Activated naive CD8-positive, alpha-beta T cell treated with anti-CD3 and anti-CD28 coated beads, Interleukin-2, amount 50 U/mL, for 16 hours (primary cell): ENCODE measurements at regions not wholly inside any gene's neighbourhood (a gene's known extent, or its start where the extent isn't known, plus 50 kb on each side); places are given as distances from the start of the nearest gene placed in this dataset.

Experiments
- DNase-seq: peaks from one replicate; pipeline ENCODE4 v3.0.0-alpha.2; 2020; ENCODE audit warnings: low read depth, low spot score

DNA sequence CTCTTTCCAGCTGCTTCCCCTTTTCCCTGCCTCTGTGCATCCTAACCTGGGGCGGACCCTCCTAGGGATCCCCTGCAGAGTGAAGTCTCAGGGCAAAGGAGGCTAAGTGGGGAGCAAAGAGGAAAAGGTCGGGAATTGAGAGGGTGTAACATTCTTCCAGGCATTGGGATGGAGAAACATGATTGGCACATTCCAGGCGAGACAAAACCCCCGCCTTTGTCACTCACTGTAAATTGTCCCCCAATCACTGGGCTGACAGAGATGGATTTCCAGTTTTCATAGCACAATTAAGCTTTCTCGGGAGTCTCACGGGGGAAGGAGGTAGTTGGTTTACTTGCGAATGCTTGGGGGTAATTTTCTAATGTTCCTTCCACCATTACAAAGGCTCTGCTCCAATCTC lies 74.9 kb downstream of the MIAT start:
- no peak for DNase-seq

DNA sequence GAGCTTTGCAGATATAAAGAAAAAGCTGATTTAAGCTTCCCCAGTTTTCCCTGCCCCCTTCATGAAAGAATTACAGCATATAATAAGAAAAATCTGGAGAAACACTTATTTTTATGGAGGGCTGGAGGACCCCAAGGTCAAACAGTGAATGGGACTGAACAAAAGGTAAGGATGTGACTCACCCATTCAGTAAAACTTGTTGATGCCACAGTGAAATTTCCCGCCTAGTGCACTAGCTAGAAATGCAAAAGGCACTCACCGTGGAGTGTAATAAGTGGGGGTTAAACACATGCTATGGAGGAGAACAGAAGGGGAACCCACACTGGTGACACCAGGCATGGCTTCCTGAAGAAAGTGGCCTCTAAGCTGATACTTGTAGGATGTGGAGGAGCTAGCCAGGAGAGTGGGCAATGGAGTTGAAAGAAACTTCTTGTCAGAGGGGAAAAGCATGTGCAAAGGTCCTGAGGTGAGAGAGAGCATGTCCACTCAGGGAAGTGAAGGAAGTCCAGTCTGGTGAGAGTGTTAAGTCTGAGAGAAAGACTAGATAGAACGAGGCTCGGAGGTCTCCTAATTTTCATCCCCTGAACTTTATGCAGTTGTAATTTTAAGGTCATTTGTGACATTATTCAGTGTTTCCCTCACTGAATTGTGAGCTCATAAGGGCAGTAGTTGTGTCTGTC lies 77.1 kb downstream of the MIAT start:
- DNase-seq, result no peak

DNA sequence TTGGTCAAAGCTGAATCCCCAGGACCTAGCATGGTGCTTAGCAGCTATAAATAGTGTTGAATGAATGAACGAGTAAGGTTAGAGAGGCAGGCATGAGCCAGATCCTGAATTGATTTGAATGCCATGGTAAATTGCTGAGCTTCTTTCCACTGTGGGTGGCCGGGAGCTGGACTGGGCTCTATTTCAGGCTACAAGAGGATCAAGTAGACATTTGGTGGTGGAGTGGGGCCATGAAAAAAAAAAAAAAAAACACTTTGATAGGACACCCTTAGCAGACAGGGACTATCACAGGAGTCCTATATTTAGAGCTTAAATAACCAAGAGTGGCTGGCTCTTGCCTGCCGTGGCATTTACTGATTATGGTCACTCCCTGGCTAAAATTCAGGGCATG lies 77.6 kb downstream of the MIAT start:
- DNase-seq, result no peak

DNA sequence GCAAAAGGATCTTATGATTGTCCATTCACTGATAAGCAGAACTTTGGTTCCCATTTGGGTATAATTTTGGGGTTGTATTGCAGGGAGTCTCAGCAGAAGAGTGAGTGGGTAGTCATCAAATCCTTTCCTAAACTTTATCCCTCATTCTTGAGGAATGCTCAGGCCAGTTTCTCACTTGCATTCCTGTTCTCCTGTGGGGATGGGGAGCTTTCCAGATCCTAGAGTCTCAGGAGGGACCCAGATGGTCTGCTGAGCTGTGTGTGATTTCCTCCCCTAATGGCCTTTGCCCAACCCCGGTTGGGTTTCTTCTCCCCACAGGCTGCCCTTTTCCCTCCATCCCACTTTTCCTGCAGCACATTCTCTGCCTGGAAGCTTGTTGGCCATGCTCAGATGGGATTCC lies 79.9 kb downstream of the MIAT start:
- DNase-seq, result no peak

DNA sequence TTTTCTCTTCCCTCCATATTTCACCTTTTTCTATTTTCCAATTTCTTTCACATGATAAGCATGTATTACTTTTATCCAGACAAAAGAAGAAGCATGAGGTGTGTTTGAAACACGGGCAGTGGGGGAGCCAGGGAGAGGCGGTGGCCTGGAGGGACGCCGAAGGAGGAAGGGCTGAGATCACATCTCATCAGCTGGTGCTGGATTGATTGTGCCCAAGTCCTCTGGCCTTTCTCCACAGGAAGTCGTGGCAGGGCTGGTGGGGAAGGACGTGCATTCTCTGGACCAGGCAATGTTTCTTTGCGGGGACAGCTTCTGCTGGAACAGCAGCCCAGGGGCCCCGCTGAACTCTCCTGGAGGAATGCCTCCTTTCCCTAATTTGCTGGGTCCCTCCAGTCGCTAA lies 82.9 kb downstream of the MIAT start:
- no peak for DNase-seq

DNA sequence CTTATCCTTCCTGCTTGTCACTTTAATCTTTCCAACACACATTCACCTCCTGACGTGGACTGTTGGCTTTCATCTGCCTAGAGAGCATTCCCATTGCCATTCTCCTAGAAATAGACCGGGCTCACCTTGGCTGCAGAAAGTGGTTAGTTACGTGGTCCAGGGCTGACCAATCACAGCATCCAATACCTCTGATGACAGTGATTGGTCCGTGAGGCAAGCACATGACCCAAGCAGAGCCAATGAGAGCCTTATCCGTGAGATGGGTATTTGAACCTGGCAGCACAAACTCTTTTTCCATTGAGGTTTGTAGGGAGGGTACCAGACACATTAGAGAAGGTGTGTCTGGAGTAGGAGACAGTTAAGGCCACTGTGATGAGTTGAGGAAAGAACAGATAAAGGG lies 85.8 kb downstream of the MIAT start:
- no peak for DNase-seq

DNA sequence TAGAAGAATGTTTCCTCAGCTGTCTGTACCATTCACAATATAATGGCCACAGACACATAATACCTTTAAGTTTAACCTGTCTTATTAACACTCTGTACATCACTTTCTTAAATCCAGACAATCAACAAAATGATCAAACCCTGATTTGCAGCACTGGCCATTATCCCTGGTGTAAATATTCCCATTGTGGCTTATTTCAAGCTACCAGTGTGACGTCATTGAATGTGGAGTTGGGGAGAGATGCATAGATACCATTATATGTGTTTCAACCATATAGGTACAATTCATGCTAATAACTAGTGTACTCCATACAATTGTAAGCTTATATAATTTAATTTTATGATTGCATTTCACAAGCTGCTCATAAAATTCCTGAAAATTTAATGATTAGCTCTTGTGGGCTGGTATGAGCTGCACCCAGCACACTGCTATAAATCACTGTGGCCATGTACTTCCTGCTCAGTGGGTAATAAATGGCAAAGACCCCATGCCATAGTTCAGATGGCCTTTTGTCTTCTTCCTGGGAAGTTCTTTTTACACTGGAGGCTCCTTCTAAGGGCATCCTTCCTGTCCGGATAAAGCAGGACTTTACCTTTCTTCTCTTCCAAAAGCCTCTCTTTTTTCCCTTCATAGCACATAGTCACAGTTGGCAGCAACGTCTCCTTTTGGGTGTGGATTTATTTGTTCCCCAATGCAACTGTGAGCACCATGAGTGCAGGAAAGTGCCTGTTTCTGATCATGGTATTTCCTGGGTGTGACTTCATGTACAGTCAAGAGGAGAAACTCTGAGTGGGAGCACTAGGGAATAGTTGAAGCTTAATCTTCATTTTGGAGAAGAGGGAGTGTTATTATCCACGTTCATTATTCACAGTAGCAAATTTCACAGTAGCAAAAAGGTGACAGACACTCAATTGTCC lies 87.8 kb downstream of the MIAT start:
- no peak for DNase-seq

DNA sequence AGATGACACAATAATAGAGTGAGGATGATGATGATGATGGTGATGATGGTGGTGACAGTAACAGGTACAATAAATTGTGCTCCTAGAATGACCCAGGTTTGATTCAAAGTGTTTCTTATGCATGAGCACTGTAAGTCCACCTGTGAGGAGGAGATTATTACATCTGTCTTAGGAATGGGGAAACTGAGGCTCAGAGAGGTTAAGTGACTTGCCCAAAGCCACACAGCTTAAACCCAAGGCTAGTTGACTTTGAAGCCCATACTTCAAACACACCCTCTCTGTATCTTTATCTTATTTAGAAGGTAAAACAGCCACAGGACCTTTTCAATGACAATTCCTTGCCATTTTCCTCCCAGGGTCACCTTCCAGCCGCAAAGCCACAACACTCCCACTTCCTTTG lies 88.9 kb downstream of the MIAT start:
- no peak for DNase-seq

DNA sequence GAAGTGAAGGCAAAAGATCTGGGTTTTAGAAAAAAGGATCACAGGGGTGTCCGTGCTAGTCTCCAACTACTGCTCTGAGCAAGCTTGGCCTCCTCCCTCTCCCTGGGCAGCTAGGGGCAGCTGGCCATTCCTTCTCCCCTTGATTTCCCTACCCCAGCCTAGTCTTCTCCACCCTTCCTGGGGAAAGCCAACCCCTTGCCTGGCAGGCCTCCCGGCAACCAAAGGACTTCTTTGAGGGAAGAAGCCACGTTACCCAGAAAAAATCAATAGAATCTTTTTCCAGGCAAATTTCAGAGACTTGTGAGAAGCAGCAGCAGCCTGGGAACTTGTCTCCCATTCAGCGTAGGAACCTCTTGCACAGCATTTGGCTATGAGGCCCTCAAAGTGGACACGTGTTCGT lies 91.5 kb downstream of the MIAT start:
- DNase-seq, result no peak

DNA sequence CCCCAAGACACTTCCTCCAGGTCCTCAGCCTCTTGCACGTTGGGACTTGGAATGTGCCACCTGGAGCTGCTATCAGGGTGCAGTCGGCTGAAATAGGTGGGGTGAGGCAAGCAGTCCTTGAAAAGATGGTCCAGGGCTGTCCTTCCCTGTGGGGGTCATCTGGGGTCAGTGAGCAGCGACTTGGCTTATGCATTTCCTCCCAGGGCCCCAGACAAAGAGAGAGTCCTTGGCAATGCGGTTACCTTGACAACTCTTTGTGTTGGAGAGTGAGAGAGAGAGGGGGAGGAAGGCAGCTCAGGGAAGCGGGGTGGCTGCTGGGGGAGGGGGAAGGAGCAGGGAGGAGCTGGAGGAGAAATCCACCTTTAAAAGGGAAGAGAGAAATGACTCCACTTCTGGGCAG lies 93.8 kb downstream of the MIAT start:
- DNase-seq, result no peak

DNA sequence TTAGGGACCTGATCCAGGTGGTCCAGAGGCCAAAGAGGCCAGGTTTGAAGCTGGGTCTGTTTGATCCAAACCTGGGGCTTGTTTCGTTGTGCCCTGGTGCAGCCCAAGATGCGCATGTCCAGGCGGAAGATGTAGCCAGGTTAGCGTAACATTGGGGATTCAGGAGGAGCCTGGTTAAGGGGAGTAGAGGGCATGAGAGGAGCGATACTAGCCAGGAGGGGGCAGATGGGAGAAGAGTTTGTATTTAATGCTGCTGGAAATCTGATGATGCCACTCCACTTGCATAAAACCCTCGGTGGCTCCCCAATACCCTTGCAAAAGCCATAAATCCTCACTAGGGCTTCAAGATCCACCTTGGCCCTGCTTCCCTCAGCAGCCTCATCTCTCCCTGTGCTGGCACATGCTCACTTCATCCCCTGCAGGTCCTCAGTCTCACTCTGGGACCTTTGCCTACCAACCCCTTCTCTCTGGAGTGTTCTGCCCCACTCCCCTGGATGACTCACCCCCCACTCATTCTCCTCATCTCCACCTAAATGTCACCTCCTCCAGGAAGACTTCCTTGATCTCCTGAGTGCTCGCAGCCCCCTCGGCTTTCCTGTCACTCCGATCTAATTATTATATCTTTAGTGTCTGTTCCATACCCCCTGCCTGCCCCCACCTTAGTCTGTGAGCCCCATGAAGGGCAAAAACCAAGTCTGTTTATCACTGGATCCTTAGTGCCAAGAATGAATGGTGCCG lies 95.9 kb downstream of the MIAT start:
- DNase-seq, result no peak

DNA sequence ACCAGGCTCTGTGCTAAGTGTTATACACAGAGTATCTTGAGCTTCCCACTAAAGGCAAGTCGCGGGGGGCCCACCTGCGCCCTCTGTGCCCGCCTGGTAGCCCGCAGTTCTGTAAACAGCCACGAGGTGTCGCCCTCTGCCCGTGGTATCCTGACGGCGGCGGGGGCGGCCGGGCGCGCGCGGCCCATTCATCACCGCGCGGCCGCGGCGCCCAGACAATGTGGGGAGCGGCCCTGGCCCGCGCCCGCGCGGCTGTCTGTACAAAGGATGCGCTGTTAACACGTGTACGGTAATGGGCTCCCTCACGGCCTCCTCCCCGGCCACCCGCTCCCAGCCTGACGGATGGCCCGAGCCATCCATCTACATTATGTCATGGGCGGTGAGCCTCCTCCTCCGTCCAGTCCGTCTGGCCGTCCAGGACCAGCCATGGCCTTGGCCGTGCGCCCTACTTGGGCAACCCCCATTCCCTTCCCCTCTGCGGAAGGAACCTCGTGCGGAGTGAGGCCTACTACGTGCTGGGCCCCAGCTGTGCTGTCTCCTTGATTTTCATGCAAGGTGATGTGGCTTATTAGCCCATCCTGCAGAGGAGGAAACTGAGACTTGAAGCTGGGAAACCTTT lies 99.4 kb downstream of the MIAT start:
- DNase-seq, result peak; percentile 45

DNA sequence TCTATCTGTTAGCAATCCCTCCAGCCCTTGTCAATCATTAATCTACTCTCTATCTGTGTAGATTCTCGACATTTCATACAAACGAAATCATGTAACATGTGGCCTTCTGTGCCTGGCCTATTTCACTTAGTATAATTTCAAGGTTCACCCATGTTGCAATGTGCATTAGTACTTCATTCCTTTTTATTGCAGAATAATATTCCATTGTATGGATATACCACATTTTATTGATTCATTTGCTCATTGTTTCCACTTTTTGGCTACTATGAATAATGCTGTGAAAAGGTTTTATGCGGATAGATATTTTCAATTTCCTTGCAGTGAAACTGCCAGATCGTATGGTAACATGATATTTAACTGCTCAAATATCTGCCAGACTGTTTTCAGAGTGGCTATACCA lies 100.1 kb downstream of the MIAT start:
- no peak for DNase-seq

DNA sequence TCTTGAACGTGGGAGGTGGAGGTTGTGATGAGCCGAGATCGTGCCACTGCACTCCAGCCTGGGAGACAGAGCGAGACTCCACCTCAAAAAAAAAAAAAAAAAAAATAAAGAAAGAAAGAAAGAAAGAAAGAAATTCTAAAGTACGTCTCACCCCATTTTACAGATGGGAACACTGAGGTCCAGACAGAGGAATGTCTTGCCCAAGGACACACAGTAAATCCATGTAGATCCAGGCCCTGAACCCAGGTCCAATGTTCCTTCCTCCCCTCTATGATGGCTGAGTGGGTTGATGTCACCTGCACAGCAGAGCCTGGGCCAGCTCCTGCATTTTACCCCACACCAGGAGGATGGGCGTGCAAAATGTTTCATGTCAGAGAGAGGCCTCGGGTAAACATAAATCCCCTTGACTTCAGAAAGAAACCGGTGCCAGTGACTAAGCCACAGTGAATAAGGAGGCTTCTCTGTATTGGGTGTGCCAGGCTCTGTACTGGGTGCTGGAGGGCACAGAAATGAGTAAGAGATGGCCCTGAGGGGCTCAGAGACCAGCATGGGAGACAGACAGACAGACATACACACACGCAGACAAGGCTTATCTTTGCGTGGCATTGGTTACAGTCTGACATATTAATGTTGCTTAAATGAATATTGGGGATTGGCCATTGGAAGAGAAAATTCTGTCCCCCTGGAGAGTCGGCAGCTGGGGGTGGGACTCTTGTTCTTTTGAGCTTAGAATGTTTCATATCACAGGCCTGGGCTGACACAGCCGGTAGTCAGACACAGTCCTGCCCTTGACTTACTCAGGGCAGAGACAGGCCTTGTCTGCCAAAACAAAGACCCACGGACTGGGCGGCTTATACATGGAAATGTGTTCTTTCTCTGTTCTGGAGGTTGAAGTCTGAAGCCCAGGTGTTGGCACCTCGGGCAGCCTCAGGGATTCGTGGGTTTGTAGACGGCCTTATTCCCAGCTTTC lies 105.4 kb downstream of the MIAT start:
- no peak for DNase-seq

DNA sequence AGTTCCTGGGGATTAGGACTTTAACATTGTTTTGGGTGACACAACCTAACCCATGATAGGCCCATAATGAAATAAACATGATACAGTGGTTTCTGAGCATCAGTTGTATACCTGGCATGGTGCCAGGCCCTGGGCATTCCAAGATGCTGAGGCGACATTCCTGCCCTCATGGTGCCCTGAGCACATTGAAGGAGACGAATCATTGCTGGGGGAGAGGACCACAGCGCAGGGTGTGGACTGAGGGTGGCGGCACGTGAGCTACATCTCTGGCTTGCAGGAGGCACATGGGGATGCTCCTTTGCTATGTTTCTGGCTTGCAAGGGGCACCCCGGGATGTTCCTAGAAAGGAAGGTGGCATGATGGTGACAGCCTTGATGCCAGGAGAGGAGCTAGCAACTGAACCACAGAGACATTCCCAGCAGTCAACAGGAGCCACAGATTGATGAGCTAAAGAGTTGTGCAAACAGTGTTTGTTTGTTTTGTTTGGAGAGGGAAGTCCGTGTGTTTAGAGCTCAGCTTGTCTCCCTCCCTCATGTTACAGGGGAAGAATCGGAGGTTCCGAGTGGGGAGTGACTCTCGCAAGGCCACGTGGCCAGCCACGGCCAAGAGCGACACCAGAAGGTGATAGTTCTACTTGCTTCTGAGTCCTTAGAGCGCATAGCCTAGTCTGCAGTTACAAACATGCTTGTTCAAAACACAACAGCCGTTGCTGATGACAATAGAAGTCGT lies 106.4 kb downstream of the MIAT start:
- no peak for DNase-seq

DNA sequence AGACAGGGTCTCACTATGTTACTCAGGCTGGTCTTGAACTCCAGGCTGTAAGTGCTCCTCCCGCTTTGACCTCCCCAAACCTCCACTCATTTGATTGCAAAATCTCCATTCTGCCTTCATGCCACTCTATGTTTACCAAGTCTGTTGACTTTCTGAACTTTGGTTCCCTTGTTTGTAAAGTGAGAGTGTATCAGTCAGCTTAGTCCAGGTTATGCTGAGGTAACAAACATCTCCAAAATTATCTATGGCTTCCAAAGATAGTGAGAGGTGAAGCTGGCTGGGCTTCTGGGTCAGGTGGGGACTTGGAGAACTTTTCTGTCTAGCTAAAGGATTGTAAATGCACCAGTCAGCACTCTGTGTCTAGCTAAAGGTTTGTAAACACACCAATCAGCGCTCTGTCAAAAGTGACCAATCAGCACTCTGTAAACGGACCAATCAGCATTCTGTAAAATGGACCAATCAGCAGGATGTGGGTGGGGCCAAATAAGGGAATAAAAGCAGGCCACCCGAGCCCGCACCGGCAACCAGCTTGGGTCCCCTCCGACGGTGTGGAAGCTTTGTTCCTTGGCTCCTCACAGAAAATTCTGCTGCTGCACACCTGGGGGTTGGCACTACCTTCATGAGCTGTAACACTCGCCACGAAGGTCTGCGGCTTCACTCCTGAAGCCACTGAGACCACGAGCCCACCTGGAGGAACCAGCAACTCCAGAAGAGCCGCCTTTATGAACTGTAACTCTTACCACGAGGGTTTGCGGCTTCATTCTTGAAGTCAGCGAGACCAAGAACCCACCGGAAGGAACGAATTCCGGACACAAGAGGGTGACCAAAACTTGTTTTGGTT lies 109.3 kb downstream of the MIAT start:
- DNase-seq, result no peak

DNA sequence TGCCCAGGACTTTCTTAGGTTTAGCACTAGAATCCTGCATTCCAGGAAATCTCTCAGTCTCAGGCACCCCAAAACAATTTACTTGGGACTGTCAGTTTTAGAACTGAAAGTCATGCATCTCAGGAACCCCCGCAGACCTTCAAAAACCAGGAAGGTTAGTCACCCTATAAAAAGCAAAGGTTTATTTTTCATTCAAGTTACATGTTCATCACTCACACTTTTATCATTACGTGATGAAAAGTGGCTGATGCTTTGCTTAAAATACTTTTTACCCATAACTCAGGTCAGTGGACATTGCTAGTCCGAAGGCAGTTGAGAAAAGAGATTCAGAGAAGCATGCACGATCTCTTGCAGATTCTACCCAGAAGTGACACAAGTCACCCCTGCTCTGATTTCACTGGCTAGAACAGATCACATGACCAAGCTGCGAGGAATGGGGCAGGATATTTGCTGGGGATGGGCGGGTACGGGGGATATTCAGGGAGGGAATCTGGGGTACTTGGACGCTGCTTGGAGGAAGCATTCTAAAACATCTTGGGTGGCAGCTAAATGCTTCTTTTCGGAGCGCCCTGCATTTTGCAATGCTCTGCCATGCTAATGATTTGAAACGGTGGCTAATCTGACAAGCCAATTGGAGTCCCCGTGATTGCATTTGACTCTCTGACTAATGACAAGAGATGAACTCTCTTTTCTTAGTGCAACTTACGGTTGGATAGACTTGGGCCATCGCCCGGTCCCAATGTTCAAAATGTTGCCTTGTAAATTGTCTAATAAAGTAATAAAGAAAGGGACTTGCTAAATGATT lies 110.2 kb downstream of the MIAT start:
- no peak for DNase-seq

DNA sequence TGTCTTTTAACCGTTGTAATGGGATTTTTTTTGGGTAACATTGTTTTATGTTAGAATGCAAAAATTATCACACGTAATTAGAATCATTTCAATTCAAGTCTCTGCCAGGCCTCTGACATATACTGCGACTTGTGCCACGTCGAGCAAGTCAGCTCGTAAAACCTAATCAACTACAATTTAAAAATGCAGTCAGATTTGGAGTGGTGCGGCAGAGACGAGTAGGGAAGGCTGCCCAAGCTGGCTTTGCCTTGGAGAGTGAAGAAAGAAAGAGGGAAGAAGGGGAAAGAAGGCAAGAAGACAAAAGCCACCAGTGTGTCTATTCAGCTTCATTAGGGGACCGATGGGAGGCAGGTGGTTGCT lies 110.7 kb downstream of the MIAT start:
- no peak for DNase-seq

DNA sequence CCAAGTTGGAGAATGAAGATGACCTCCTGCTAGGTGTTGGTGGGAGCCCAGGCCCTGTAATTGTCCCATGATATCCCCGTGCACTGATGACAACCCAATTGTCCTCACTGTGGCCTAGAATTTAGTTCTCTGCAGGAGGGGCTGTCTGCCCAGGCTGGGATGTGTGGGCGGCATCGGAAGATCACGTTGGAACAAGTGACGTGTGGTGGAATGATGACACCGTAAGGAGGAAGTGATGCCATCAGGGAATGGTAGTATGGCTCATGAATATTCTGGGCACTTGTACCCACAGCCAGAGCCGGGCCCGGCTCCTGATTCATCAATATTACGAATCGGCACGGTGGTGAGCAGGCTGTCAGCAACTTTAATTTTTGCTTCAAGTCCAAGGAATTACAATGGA lies 111.6 kb downstream of the MIAT start:
- DNase-seq, result no peak
